NCI-H1436 (cell line): ENCODE measurements at regions not wholly inside any gene's neighbourhood (a gene's known extent, or its start where the extent isn't known, plus 50 kb on each side); places are given as distances from the start of the nearest gene placed in this dataset.
"Not testable (repeated sequence)": the region's sequence is repeated elsewhere in the genome, so short reads cannot be mapped to it uniquely, and the experiment has no call there.

Source experiments
- DNase-seq: peaks from one replicate; lab custom pipeline; 2025; lab: John Stamatoyannopoulos, UW

DNA sequence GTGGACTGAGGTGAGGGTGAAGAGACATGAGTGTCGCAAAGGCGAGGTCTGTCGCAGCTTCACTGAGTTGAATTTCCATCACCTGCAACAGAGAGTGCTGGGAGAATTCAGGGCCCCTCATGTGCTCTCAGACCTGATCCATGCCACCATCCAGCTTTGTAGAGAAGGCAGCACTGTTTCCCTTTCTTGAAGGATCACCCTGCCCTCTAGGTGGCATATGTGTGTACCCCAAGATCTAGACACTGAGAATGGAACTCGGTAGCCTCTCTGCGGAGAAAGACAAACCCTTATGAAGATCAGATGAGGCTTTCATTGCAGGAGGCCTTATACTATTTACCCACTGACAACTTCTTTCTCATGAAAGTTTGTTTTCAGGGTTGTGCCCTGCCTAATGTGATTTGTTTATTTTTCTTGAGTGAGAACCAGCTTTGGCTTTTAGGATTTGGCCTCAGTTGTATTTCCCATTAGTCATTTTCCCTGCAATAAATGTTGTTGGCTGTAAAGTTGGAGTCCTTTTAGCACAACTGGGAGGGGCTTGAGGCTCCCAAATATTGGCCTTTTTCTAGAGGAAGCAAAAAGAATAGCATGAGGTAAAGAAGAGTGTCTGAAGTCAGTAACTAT lies 811.3 kb downstream of the DHX35 start:
- DNase-seq = no peak

DNA sequence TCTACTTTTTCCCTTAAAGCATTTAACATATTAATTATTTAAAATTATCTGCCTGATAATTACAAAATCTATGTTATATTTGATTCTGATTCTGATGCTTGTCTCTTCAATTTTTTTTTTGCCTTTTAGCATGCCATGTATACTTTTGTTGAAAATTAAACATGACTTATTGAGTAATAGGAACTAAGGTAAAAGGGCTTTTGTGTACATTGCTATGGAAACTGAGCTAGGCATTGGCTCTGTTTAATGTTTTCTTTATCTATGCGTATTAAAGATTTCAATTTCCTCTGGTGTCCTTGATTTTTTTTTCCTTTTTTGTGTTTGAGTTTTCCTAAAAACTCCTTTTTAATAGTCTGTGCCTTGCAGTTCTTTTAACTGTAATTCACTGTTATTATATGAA lies 805.2 kb downstream of the DHX35 start:
- DNase-seq = no peak

DNA sequence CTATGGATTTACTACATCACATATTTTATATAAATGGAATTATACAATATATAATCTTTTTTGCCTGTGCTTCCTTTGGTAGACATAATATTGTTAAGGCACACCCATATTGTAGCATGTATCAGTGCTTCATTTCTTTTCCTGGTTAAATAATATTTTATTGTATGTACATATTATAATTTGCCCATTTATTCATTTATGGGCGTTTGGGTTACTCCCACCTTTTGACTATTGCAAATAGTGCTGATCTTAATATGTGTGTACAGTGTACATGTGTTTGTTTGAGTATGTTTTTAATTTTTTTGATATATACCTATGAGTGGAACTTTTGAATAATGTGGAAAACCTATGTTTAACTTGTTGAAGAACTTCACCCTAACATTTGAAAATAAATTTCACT lies 804.2 kb downstream of the DHX35 start:
- DNase-seq = no peak

DNA sequence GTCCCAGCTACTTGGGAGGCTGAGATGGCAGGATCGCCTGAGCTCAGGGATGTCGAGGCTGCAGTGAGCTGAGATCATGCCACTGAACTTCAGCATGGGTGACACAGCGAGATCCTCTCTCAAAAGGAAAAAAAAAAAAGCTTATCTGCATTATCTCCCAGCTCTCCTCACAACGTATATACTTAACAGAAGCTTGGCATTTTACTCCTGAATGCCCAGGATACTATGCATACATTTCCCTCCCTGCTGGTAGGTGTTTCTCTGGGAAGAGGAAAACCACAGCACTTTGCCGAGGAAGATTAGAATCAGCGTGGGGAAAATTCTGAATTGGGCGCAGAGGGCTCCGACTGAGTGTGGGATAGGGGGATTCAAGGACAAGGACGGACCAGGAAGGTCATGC lies 800.6 kb downstream of the DHX35 start:
- no peak for DNase-seq

DNA sequence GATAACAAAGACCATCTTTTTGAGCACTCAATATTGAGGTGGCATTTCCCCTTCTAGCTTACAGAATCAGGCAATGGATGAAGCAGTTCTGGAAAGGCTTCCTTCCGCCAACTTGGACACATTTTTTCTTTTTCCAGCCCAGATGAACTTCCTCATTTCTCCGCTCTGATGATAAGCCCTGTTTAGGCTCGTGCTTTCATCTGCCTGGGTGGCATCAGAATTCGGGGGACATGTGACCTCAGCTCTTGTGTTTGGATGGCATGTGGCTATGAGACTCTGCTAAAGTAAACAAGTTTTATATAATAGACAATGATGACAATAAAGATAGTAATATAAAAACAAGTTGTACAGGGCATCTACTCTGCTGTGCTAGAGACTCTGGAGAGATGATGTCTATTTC lies 796.7 kb downstream of the DHX35 start:
- no peak for DNase-seq

DNA sequence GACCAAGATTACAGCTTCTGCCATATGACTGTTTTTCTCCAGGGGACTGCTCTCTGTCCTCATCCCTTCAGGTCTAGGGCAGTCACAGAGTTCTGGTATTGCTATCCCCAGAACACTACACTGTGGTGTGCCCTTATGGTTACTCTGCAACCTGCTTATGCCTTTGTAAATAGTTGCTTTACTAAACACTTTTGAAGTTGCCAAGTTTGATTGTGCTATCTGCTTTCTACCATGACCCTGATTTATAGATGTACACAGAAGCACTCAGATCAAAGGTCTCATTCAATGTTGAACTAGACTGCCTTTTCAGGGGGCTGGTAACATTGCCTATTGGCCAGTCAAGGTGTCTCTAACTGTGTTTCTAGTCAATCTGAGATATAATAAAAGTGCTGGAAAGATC lies 794.7 kb downstream of the DHX35 start:
- DNase-seq = no peak

DNA sequence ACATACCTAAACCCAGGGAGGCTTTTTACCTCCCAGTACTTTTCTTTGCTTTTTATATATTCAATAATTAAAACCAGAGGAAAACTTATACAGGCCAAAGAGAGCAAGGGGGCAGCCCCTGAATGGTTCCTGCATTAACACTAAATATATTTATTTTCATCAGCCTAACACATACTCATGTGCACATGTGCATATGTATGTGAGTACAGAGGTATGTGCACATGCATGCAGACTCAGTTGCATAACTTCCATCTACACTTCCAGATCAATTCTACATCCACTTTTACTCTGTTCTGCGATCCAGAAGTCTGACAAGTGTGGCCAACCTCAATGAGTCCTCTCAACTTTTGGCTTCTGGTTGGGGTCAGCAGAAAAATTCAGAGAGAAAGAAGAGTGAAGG lies 794.2 kb downstream of the DHX35 start:
- no peak for DNase-seq

DNA sequence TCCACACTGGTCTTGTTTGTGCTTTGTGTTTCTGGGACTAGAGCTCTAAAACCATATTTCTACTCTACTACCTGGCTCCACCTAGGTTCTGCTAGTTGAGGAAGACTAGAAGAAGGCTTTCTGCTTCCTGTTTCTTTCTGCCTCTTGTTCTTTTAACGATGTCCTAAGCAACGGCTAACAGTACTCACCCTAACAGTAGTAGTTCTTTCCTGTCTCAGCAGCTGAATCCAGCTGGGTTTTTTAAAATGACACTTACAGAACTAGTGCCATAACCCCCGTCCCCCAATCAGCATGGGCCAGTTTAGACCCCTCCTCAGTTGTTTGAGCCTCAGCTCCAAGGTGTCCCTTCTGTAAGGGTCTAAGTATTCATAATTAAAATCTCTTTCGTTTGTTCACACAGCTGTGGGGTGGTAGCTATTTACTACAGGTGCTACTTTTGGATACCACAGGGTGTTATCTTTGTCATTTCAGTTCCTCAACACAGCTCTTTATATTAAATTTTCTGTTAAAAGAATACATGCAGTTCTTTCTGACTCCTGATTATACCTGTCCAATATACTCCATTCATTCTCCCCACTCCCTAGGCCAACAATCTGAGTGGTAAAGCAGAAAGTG lies 790.2 kb downstream of the DHX35 start:
- DNase-seq = no peak

DNA sequence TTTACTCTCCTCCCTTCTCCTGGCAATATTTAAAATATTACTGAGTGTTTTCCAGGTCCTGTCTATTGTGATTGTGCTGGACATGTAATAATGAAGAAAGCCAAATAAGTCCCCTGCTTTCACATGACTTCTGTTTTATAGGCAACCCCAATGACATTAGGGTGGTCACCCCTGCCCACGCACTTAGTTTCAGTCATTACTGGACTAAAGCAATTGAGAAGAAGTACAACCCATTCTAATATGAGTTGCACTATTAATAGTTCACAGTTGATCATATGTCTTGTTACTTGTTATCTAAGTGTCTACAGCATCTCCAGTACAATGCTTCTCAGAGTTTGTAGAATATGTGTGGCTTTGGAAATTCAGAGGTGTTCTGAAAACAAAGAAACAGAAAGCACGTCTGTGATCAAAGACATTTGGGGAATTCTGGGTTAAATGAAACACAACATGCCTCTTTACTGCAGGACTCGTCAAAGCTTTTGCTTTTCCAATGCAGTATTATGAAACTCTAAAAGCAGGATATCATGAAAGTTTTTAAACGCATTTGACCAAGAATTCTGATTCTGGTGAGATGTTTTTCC lies 789.5 kb downstream of the DHX35 start:
- DNase-seq = no peak

DNA sequence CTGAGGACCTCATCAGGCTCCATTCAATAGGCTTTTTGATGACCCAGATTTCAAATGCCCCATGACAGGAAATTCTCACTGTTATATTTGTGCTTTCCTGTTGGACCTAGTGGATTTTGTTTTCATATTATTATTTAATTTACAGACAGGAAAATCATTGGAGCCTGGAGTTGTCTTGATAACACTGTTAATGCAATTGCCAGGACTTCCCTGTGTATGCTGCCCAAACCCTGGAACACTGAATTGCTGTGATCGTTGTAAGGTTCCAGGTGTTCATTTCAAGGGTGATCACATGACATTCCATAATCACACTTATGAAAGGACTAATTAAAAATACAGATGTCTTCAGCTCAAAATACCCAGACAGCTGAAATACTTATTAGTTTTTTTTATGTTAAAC lies 783.2 kb downstream of the DHX35 start:
- no peak for DNase-seq

DNA sequence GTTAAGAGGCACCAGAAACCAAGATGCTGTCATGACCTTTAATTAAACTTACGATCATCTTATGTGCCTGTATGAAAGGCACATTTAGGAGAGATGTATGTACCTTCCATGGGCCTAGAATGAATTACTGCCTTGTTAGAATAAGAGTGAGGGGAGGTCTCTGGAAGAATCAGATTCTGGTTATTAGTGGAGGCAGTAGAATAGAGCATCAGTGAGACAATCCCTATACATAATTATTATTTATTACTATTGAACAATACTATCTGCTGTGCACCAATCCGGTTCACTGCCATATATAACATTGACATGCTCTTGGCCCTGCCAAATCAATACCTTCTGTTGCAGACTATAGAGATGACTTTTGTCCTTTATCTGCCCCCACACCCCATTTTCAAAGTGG lies 776.5 kb downstream of the DHX35 start:
- DNase-seq = no peak

DNA sequence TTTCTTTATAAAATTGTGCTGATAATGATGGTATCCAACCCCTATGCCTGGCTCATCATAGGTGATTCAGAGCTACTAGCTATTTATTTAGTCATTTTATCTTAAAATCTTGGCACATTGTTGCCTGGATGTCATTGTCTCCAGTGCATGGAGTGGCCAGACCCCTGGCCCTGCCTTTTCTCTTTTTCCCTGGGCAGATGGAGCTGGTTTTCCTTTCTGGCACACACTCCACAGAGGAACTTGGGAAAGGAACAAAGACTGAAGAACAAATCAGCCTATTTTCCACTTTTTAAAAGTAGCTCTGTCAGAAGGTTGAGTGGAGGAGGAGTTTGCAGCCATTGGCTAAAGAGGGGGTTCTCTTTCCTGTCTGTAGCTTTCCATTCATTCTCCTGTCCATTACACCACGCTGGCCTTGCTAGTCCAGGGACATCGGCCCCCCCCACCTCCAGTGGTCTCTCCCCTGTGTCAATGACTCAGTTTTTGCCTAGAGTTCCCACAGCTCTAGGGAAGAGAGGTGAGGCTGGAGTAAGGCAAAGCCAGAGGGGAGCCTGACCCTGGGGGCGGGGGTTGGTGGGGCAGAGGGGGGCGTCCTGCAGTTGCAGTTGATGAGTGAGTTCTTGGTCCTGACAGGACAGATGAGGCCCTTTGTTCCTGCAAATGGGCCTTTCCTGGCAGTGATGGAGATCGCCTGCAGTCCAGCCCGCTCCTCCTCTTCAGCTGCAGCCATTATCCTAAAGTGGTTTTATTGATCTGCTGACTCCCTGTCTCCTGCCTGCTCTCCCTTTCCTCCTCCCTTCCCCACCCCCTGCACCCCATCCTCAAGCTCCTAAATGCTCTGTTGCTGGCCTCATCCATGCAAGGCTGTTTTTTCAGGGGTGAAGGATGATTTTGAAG lies 774.5 kb downstream of the DHX35 start:
- DNase-seq = no peak

DNA sequence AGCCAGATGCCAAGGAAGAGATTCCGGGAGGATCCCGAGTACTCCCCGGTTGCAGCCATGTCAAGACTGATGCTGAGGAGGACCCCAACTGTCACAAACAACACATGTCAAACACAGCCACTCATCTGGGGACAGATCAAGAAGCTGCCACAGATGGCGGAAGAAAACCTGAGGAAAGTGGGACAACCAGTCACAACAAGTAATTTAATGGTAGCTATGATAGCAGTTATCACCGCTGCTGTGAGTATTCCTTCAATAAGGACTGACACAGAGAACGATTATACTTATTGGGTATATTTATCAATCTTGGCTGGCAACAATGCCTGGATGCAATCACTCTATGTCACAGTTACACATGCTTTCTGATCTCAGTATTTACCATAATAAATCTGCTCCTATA lies 763.4 kb downstream of the DHX35 start:
- not testable (repeated sequence) for DNase-seq

DNA sequence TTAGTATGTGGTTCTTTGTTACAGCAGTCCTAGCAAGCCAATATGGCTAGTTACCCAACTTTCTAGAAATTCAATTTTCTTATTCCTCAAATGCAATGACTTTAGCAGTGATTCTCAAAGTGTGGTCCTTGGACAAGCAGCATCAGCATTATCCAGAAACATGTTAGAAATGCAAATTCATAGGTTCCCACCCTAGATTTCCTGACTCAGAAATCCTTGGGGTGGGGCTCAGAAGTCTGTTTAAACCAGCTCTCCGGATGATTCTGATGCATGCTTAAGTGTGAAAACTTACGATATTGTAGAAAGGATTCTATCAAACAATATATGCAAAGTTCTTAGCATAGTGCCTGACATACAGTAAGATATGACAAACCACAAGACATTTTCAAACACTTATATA lies 757.1 kb downstream of the DHX35 start:
- DNase-seq = no peak

DNA sequence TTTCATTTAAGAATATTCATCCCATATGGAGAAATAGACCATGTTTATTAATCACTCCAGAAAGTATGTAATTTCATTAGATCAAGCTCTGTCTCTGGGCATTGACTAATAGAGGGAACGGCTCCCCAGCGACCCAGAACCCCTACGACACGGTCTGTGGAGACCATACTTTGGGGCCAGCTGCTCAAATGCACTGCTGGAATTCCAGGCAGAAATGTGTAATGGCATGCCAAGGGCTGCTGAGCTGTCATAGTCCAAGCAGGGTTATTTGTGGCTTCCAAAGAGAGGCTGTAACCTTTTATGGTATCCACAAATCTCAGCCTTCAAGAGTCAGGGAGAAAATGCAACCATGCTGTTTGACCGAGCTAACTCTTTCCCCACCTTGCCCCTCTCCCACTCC lies 755.8 kb downstream of the DHX35 start:
- DNase-seq = no peak

DNA sequence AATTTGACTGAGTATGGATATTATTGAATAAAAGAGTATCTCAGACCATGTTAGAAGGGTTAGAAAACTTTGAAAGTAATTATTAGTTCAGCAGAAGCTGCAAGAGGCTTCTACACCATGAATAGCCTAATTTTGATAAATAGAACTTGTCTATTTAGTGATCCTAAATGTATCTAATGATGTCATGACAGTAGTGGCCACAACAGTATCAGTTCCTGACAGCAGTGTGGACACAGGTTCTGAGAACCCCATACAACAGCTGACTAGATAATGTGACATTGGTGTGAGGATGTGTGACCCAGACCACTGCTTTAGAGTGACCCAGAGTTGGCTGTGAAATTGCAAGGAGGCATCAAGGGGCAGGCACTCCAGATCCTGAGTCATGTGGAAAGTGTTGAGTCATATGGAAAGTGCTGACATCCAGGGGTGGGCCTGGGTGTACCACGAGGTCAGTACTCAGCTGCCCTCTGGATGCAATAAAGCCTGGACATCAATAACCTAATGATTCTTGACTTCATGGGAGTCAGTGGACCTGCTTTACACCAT lies 754.7 kb downstream of the DHX35 start:
- DNase-seq = no peak

DNA sequence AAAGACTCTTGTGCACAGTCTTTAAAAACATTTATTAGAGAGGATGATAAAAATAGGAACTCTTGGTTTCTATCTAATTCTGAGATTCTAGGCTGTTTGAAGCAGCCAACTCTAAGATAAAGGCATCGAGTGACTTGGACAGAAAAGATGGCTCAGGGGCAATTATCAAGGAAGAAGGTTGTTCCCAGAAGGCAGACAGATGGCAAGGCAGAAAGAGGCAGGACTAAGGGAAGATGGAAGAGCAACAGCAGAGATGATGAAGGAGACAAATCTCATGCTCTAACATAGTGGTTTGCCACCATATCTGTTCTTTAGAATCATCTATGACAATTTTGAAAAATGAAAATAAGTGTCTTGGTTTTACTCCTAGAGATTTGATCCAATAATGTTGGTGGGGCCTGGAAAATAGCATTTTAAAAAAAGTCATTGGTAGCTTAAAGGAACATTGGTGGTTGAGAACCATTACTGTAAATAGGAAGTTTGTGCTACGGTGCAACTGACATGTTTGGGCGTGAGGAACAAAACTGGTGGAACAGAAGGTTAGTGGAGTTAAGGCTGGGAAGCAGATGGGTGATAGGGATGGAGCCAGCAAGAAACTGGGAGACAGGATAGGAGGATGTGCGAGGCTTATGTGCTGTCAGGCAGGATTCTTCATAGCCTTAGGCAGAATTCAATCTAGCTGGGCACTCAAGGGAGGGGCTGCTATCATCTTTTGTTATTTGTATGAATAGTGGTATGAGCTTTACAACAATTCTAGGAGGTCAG lies 751.1 kb downstream of the DHX35 start:
- no peak for DNase-seq

DNA sequence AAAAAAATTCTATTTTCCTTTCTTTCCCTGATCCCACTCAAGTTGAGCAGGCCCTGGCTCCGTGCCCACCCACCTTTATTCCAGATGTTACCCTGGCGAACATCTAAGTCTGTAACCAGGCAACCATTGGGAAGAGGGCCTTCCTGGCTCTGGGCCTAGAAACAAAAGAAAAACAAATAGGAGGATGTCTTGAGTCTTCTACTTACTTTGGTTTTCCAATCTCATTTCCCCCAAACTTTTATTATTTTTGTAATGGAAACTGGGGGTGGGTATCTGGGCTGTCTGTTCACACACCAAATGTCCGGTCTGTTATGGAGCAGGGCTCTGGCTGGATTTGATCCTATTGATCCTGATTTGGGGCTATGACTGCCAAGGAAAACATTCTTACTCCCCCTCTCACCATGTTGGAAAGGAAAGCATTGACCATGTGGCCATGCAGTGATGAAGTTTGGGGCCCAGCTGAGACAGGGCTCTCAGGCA lies 744.1 kb downstream of the DHX35 start:
- DNase-seq = no peak

DNA sequence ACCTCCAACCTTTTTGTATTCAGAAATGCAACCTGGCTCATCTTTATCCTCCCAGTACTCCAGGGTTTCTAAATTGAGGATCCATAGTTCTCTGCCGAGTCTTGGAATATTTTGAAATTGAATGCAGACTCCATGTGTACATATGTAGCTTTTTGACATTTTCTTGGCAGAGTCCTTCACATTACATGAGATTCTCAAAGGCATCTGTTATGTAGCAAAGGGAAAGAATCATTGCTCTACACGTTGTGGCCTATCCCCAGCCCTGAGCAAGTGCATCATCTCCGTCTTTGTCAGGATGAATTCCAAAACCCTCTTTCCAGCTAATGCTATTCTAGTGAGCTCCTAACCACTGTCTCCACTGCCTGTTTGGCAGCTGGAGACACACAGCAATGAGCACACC lies 742.9 kb downstream of the DHX35 start:
- no peak for DNase-seq

DNA sequence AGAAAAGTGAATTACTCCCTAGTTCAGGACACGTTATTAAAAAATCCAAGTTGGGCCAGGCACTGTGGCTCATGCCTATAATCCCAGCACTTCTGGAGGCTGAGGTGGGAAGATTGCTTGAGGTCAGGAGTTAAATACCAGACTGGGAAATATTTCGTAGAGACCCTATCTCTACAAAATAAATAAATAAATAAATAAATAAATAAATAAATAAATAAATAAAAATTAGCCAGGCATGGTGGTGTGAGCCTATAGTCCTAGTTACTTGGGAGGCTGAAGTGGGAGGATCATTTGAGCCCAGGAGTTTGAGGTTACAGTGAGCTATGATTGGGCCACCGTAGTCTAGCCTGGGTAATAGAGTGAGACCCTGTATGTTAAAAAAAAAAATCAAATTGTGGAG lies 741.2 kb downstream of the DHX35 start:
- DNase-seq = not testable (repeated sequence)

DNA sequence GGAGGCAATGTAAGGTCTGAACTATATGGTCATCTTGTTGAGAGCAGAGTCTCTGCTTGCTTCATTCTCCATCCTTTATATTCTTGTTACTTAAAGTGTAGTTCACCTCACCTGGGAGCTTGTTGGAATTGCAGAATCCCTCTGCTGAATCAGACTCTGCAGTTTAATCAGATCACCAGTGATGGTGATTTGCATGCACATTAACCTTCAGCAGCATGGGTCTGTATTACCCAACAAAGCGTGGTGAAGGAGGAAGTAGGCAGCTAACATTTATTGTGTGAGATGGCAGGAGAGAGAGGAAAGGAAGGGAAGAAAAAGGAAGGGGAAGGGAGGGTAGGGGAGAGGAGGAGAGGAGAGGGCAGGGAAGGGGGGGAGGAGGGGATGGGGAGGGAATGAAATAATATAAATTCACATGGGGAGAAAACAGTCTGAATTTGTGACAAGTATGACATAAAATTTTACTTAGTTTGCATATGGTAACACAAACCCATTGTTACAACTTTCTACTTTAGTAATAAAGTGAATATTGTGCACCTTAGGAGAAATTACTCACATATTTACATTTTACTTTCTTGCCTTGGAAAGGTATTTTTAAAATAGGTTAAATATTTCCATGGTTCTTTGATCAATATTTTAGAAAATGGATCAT lies 740.7 kb downstream of the DHX35 start:
- no peak for DNase-seq
